ENCODE measurements at regions not wholly inside any gene's neighbourhood (a gene's known extent, or its start where the extent isn't known, plus 50 kb on each side); places are given as distances from the start of the nearest gene placed in this dataset.

DNA sequence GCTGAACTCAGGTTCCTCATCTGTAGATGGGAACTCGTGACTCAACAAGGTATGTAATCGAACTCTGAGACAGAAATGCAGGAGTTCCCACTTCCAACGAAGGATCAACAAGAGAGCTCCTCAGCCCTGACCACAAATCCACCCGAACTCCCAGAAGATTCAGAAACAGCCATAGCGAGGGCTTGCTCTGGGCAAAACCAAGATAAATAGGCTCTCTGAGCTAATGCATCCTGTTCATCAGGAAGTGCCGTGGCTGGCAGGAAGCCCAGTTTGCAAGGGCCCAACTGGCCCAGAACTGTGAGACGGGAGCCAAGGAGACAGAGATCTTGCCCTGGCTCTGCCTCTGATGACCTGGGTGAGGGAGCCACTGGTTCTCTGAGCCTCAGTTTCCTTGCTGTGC lies 141.7 kb upstream of the PFKP start:
- TF ChIP-seq, protein P1, sequence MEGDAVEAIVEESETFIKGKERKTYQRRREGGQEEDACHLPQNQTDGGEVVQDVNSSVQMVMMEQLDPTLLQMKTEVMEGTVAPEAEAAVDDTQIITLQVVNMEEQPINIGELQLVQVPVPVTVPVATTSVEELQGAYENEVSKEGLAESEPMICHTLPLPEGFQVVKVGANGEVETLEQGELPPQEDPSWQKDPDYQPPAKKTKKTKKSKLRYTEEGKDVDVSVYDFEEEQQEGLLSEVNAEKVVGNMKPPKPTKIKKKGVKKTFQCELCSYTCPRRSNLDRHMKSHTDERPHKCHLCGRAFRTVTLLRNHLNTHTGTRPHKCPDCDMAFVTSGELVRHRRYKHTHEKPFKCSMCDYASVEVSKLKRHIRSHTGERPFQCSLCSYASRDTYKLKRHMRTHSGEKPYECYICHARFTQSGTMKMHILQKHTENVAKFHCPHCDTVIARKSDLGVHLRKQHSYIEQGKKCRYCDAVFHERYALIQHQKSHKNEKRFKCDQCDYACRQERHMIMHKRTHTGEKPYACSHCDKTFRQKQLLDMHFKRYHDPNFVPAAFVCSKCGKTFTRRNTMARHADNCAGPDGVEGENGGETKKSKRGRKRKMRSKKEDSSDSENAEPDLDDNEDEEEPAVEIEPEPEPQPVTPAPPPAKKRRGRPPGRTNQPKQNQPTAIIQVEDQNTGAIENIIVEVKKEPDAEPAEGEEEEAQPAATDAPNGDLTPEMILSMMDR (IDR thresholded peaks at IDR 0.05) = no peak
- no peak for TF ChIP-seq POLR2A (IDR thresholded peaks at IDR 0.05)
